ENCODE measurements at regions not wholly inside any gene's neighbourhood (a gene's known extent, or its start where the extent isn't known, plus 50 kb on each side); places are given as distances from the start of the nearest gene placed in this dataset.

- H3K4me3 Mint-ChIP-seq (ENCODE audit: low read depth): no peak overlapping the region
- H3K4me1 Mint-ChIP-seq (ENCODE audit: low read depth): peaks cover 5% of the 10 kb centered on the region
- H3K27me3 Mint-ChIP-seq: no peaks in the 10 kb centered on the region
- no peak for DNase-seq (ENCODE audit: low spot score, unreplicated experiment)
- H3K27ac Mint-ChIP-seq: no peak overlapping the region
- no peaks in the 10 kb centered on the region for H3K9me3 Mint-ChIP-seq (ENCODE audit: low read depth)
- H3K36me3 Mint-ChIP-seq (ENCODE audit: insufficient read depth): no peaks in the 10 kb centered on the region
- TF ChIP-seq CTCF (IDR thresholded peaks at IDR 0.05; ENCODE audit: unreplicated experiment): no peak
Measured at GRCh38 chr2:47620770-47621437, 50.1 kb upstream of the KCNK12 start.
